ENCODE measurements at regions not wholly inside any gene's neighbourhood (a gene's known extent, or its start where the extent isn't known, plus 50 kb on each side); places are given as distances from the start of the nearest gene placed in this dataset.

GRCh38 chr1:189269011-189269410 lies 1208.7 kb downstream of the BRINP3 start:
- TF ChIP-seq, protein P1, sequence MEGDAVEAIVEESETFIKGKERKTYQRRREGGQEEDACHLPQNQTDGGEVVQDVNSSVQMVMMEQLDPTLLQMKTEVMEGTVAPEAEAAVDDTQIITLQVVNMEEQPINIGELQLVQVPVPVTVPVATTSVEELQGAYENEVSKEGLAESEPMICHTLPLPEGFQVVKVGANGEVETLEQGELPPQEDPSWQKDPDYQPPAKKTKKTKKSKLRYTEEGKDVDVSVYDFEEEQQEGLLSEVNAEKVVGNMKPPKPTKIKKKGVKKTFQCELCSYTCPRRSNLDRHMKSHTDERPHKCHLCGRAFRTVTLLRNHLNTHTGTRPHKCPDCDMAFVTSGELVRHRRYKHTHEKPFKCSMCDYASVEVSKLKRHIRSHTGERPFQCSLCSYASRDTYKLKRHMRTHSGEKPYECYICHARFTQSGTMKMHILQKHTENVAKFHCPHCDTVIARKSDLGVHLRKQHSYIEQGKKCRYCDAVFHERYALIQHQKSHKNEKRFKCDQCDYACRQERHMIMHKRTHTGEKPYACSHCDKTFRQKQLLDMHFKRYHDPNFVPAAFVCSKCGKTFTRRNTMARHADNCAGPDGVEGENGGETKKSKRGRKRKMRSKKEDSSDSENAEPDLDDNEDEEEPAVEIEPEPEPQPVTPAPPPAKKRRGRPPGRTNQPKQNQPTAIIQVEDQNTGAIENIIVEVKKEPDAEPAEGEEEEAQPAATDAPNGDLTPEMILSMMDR (conservative IDR thresholded peaks at IDR 0.05): no peak
- TF ChIP-seq EZH2 (IDR thresholded peaks at IDR 0.05; ENCODE audit: low read depth): no peak

Data from PC-9 (cell line).